ENCODE measurements at regions not wholly inside any gene's neighbourhood (a gene's known extent, or its start where the extent isn't known, plus 50 kb on each side); places are given as distances from the start of the nearest gene placed in this dataset.

DNA sequence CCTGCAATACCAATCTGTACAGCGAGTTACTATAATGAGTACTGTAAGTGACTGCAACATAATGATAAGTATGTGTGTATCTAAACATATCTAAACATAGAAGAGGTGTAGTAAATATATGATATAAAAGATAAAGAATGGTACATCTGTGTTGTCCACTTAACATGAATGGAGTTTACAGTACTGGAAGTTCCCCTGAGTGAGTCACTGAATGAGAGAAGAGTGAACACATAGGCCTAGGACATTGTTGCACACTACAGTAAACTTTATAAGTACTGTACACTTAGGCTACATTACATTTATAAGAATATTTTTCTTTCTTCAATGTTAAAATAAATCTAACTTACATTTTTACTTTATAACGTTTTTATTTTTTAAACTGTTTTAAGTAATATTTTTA lies 380.4 kb downstream of the MMUT start:
- no peak for TF ChIP-seq CTCF (IDR thresholded peaks at IDR 0.05; ENCODE audit: insufficient read depth, low read length)
- TF ChIP-seq GABPA (IDR thresholded peaks at IDR 0.05; ENCODE audit: low read depth): no peak
